Kasumi-1 (cell line): ENCODE measurements at regions not wholly inside any gene's neighbourhood (a gene's known extent, or its start where the extent isn't known, plus 50 kb on each side); places are given as distances from the start of the nearest gene placed in this dataset.
"Not testable (repeated sequence)": the region's sequence is repeated elsewhere in the genome, so short reads cannot be mapped to it uniquely, and the experiment has no call there.

Experiments used
- DNase-seq, 2 experiments: peaks; one replicate each; lab custom pipeline; 2025; lab: John Stamatoyannopoulos, UW

- no peak for DNase-seq
These were observed 905.7 kb upstream of the TENM4 start for GRCh38 chr11:80346353-80347059.

GRCh38 chr11:80343436-80343835 lies 902.6 kb upstream of the TENM4 start:
- no peak for DNase-seq

DNA sequence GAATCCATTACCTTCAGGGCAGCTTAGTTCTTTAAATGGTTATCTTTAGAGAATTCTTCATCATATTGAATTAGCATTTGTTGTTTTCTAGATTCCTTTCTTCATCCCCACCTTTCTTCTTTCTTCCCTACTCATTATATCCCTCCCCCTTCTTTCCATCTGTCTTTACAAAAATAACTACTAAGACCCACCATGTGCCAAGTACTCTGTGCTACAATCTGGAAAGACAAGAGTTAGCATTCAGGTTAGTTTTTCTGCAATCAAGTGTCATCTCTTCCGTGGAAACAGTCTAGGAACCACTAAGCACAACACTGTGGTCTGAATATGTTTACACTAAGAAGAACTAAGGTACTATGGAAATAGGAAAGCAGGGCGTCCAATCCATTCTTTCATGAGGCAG lies 897.4 kb upstream of the TENM4 start:
- DNase-seq: no peak

DNA sequence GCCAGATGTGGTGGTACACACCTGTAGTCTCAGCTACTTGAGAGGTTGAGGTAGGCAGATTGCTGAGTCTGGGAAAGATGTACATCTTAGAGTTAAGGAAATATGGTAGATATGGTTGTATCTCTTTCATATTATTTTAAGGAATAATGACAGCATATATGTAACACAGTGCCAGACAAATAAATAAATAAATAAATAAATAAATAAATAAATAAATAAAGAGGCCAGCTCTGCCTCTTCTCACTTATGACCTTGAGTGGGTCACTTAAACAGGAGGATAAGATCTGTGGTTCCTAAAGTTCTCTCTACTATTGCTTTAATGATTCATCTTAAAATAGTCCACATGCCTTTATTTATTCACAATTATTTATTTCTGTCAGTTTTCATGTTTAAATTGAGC lies 890.9 kb upstream of the TENM4 start:
- DNase-seq: no peak

DNA sequence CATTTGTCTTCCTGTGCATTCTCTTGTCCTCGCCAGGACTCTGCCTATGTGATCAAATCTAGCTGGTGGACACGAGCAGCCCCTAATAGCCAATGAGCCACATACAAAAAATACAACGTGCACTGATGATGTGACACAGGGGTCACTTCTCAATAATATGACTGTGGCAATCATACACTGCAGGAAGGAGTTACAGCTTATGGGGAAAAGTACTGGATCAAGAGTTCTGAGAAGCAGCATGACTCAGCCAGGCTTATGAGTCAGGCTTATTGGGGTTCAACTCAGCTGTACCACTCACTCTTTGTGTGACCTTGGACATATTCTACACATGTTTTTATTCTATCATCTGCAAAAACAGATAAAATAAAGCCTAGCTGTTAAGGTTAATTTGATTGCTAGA lies 889.4 kb upstream of the TENM4 start:
- DNase-seq: no peak

- DNase-seq: no peak
These were observed 887.9 kb upstream of the TENM4 start for GRCh38 chr11:80328774-80329173.

DNA sequence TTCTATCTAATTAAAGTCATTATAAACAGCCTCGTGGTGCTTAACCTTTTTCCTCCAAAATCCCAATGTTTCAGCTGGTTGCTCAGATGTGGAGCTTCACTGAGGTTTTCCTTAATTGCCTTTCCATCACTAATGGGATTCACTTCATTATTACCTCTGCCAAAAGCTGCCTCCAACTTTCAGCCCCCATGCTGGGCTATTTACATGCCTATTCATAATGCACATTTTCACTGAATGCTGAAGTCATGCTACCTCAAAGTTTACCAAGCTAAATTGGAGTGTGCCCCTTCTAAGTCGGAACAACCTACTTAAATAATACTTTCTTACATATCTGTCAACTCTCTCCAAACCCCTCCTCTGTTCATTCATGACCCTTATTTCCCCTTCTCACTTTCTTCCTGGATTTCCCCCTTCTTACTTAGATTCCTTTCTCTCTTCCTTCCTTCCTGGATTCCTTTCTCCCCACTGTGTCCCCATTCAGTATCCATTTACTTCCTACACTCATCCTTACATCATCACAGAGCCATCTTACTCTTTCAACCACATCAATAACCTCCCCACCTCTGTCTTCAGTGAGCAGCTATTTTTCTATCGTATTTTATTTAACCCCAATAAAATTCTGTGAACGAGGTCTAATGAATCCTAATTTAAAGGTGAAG lies 887.3 kb upstream of the TENM4 start:
- no peak for DNase-seq

DNA sequence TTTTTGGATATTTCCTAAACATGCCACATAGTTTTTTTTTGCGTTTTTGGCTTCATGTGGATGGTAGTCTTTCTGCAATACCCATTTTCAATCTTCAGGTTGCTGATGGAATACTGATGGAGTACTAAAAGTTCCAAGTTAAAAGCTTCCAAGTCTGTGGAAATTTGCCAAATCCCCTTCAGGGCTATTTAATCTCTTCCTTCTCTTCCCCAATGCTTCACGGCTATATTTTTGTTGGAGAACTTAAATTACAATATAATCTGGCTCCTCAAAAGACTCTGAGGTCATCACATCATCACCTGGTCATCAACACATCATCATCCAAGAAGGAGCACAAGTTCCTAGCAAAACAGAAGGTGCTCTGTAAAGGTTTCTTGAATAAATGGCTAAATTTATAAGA lies 881.0 kb upstream of the TENM4 start:
- no peak for DNase-seq

- no peak for DNase-seq
These were observed 879.9 kb upstream of the TENM4 start for GRCh38 chr11:80320765-80321164.

DNA sequence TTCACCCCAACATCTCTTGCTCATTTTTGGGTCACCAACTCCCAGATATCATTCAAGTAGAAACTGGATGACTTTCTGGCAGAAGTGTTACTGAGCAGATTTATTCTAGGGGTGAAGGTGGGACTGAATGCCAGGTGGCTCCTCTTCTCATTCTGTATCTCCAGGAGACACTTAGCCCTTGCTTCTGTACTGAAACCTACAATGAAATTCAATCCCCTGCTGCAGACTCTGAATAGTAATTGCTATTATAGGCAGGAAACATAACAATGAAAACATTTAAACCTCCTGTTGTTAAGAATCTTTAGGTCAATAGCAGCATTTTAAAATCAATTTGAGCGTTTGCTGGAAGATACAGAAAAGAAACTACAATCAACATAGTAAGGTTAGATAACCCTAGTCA lies 879.4 kb upstream of the TENM4 start:
- no peak for DNase-seq

- no peak for DNase-seq
These were observed 876.8 kb upstream of the TENM4 start for GRCh38 chr11:80317612-80318011.

GRCh38 chr11:80315200-80315599 lies 874.4 kb upstream of the TENM4 start:
- DNase-seq: no peak

DNA sequence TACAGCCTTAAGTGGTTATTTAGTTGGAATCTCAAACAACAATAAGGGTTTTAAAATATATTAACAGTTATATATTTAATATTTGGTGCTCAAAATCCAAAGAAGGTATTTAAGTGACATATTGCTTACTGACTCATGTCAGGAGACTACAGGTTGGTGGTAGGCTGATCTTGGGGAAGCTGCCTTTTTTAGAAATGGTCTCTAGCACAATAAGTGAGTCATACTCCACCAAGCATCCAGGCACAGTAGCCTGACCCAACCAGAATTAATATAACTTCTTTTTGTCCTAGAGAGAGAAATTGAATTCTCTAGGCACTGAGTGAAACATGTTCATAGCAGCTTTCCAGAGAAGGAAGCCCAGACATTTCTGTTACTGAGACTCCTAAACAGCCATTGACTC lies 868.5 kb upstream of the TENM4 start:
- DNase-seq: no peak

DNA sequence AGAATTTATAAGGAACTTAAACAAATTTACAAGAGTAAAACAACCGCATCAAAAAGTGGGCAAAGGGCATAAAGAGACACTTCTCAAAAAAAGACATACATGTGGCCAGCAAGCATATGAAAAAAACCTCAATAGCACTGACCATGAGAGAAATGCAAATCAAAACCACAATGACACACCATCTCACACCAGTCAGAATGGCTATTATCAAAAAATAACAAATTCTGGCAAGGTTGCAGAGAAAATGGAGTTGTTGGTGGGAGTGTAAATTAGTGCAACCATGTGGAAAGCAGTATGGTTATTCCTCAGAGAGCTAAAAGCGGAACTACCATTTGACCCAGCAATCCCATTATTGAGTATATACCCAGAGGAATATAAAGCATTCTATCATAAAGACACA lies 866.8 kb upstream of the TENM4 start:
- no peak for DNase-seq

DNA sequence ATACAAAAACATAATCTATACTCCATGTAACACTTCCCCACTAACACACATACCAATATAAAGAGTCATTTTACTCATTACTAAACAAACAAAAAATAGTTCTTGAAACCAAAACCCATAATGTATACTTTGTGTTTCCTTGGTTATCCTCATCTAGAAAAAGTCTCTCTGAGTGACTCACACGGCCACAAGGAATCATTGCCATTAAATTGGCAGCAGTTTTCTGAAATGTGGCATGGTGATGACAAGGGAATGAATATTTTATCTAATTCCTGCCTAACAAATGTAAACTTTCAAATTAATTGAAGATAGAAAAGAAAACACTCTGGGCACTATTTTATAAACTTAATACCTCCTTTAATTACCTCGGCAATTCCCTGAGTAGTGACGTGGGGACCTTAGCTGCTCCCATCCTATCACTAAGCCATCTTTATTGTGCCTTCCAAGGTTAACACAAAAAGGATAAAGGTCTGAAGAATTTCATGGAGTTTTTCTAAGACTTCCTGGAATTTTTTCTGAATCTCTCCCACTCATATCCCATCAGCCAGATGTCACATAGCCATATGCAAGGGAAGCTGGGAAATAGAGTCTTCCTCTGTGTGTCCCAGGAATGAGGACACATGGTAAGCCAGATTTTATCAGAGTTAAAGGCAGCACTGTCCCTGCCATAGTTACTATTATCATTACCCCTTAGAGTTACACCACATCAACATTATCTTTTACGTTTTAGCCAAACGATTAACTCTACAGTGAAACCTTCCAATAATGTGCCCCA lies 857.2 kb upstream of the TENM4 start:
- no peak for DNase-seq

GRCh38 chr11:80293293-80293692 lies 852.5 kb upstream of the TENM4 start:
- no peak for DNase-seq

- DNase-seq: no peak
These were observed 844.3 kb upstream of the TENM4 start for GRCh38 chr11:80284946-80285785.

DNA sequence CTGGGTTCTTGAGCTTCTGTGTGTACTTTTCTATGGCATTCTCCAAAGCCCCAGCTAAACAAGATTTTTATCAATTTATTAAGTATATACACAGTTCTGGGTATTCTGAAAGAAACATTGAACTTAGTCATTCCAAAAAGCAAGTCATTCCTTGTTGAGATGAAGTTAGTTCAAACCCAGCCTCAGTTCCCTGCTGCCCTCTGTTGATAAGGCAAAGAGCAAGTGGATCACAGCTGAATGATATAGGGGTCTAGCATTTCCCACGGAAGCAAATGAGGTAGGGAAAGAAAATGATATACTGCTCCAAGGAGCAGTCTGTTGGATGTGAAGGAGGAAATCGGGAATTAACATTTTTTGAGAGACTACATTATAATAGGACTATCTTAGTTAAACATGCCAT lies 841.8 kb upstream of the TENM4 start:
- no peak for DNase-seq

GRCh38 chr11:80281194-80281593 lies 840.4 kb upstream of the TENM4 start:
- no peak for DNase-seq

DNA sequence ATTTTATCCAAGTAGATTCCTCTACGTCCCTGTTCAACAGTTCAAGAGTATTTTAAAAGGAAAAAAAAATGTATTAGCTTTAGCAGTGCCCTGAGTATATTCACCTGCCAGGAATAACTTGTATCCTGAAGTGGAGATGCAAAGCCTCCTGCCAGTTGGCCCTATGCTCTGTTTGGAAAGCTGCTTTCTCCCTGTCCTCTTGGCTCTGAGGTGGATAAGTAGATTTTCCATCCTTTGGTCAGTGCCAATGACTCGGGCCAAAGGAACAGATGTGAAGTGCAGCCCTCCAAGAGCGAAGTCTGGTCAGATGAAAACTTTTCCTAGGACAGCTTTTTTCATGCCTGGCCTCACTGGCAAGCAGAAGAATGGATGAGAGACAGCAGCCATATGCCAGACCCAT lies 839.9 kb upstream of the TENM4 start:
- no peak for DNase-seq

- DNase-seq: no peak
These were observed 820.9 kb upstream of the TENM4 start for GRCh38 chr11:80261776-80262175.

DNA sequence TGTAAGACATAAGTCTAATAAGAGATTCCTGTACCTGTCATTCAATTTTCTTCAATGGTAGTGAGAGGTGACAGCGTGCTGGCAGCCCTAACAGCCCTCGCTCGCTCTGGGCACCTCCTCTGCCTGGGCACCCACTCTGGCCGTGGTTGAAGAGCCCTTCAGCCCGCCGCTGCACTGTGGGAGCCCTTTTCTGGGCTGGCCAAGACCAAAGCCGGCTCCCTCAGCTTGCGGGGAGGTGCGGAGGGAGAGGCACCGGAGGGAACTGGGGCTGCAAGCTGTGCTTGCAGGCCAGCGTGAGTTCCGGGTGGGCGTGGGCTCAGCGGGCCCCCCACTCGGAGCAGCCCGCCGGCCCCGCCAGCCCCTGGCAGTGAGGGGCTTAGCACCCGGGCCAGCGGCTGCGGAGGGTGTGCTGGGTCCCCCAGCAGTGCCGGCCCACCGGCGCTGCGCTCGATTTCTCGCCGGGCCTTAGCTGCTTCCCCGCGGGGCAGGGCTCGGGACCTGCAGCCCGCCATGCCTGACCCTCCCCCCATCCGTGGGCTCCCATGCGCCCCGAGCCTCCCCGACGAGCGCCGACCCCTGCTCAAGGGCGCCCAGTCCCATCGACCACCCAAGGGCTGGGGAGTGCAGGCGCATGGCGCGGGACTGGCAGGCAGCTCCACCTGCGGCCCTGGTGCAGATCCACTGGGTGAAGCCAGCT lies 816.6 kb upstream of the TENM4 start:
- not testable (repeated sequence) for DNase-seq
